SKM-1 (cell line): ENCODE measurements at regions not wholly inside any gene's neighbourhood (a gene's known extent, or its start where the extent isn't known, plus 50 kb on each side); places are given as distances from the start of the nearest gene placed in this dataset.

Experiments
- DNase-seq: peaks from one replicate; lab custom pipeline; 2025; ENCODE audit not compliant: unreplicated experiment; lab: John Stamatoyannopoulos, UW

GRCh38 chr2:105150231-105150630 lies 91.3 kb upstream of the GPR45 start:
- DNase-seq = no peak

- DNase-seq = no peak
Observed at GRCh38 chr2:105154119-105154818, 87.3 kb upstream of the GPR45 start.

- no peak for DNase-seq
Observed at GRCh38 chr2:105156166-105156565, 85.4 kb upstream of the GPR45 start.

GRCh38 chr2:105158002-105158401 lies 83.5 kb upstream of the GPR45 start:
- no peak for DNase-seq

- no peak for DNase-seq
Observed at GRCh38 chr2:105166688-105167087, 74.9 kb upstream of the GPR45 start.

GRCh38 chr2:105168543-105168942 lies 73.0 kb upstream of the GPR45 start:
- no peak for DNase-seq

GRCh38 chr2:105175231-105175630 lies 66.3 kb upstream of the GPR45 start:
- DNase-seq = no peak

GRCh38 chr2:105176429-105176828 lies 65.1 kb upstream of the GPR45 start:
- DNase-seq = no peak

- no peak for DNase-seq
Observed at GRCh38 chr2:105177008-105177407, 64.5 kb upstream of the GPR45 start.

GRCh38 chr2:105177536-105178254 lies 63.8 kb upstream of the GPR45 start:
- no peak for DNase-seq

- DNase-seq = peak; percentile 56
Observed at GRCh38 chr2:105179469-105180372, 61.8 kb upstream of the GPR45 start.

- no peak for DNase-seq
Observed at GRCh38 chr2:105180491-105180972, 61.0 kb upstream of the GPR45 start.

- no peak for DNase-seq
Observed at GRCh38 chr2:105181282-105181681, 60.3 kb upstream of the GPR45 start.

GRCh38 chr2:105183555-105184323 lies 57.8 kb upstream of the GPR45 start:
- DNase-seq = no peak

- no peak for DNase-seq
Observed at GRCh38 chr2:105184420-105184819, 57.1 kb upstream of the GPR45 start.

GRCh38 chr2:105186967-105187498 lies 54.5 kb upstream of the GPR45 start:
- no peak for DNase-seq

GRCh38 chr2:105187531-105187930 lies 54.0 kb upstream of the GPR45 start:
- DNase-seq = no peak

- no peak for DNase-seq
Observed at GRCh38 chr2:105188343-105188742, 53.2 kb upstream of the GPR45 start.
